Stimulated activated CD8-positive, alpha-beta memory T cell treated with anti-CD3 and anti-CD28 coated beads, Interleukin-7, amount 100 ng/mL, for 48 hours (primary cell): ENCODE measurements at regions not wholly inside any gene's neighbourhood (a gene's known extent, or its start where the extent isn't known, plus 50 kb on each side); places are given as distances from the start of the nearest gene placed in this dataset.
A peak's percentile ranks its signal among the peaks of the same experiment; 100 is the strongest.

ENCODE experiments used
- DNase-seq, 2 donors: peaks; one replicate each; pipeline ENCODE4 v3.0.0-alpha.2; 2020; ENCODE audit warnings: low read depth in 1 of 2; ENCODE audit errors: extremely low read depth in 1 of 2

- DNase-seq = no peak
These were observed 643.7 kb downstream of the INHBA start for GRCh38 chr7:41058986-41059741.

- DNase-seq = no peak
These were observed 647.8 kb downstream of the INHBA start for GRCh38 chr7:41054960-41055661.

- no peak for DNase-seq
These were observed 649.1 kb downstream of the INHBA start for GRCh38 chr7:41053820-41054219.

GRCh38 chr7:41052736-41053135, 650.2 kb downstream of the INHBA start:
- no peak for DNase-seq

- DNase-seq = no peak
These were observed 650.7 kb downstream of the INHBA start for GRCh38 chr7:41052201-41052600.

GRCh38 chr7:41051535-41051934, 651.4 kb downstream of the INHBA start:
- DNase-seq = no peak

GRCh38 chr7:41051062-41051461, 651.8 kb downstream of the INHBA start:
- no peak for DNase-seq

- no peak for DNase-seq
These were observed 654.1 kb downstream of the INHBA start for GRCh38 chr7:41048771-41049170.

- DNase-seq = no peak
These were observed 655.1 kb downstream of the INHBA start for GRCh38 chr7:41047789-41048191.

GRCh38 chr7:41047211-41047610, 655.7 kb downstream of the INHBA start:
- DNase-seq = no peak

- DNase-seq = no peak
These were observed 656.1 kb downstream of the INHBA start for GRCh38 chr7:41046776-41047175.

GRCh38 chr7:41046221-41046761, 656.6 kb downstream of the INHBA start:
- no peak for DNase-seq

- DNase-seq = no peak
These were observed 657.2 kb downstream of the INHBA start for GRCh38 chr7:41045556-41046123.

GRCh38 chr7:41039981-41040380, 662.9 kb downstream of the INHBA start:
- DNase-seq = no peak

GRCh38 chr7:41039386-41039953, 663.4 kb downstream of the INHBA start:
- no peak for DNase-seq

- no peak for DNase-seq
These were observed 664.7 kb downstream of the INHBA start for GRCh38 chr7:41038211-41038610.

- no peak for DNase-seq
These were observed 665.2 kb downstream of the INHBA start for GRCh38 chr7:41037691-41038090.

- DNase-seq = no peak
These were observed 667.1 kb downstream of the INHBA start for GRCh38 chr7:41035794-41036193.

GRCh38 chr7:41033500-41033899, 669.4 kb downstream of the INHBA start:
- DNase-seq = no peak

GRCh38 chr7:41030673-41031072, 672.2 kb downstream of the INHBA start:
- no peak for DNase-seq

GRCh38 chr7:41029072-41029499, 673.8 kb downstream of the INHBA start:
- peak in 1 of 2 donors; percentile 3 for DNase-seq
